Prostate gland (tissue), 2 donors: ENCODE measurements at regions not wholly inside any gene's neighbourhood (a gene's known extent, or its start where the extent isn't known, plus 50 kb on each side); places are given as distances from the start of the nearest gene placed in this dataset.

Experiments
- CTCF ChIP-seq, 4 experiments: fragments of 200-600 bp in 2 of 4; fragments of 450-650 bp in 2 of 4; sonication (generic) in 2 of 4; IDR thresholded peaks; 1 replicate in 3 of 4; 2 replicates in 1 of 4; pipeline ENCODE4 v1.5.1; 2016 to 2019; ENCODE audit warnings: antibody characterized with exemption in 4 of 4, mild to moderate bottlenecking in 2 of 4, moderate library complexity in 2 of 4
- POLR2A ChIP-seq: fragments of 450-650 bp; IDR thresholded peaks from one replicate; pipeline ENCODE4 v1.6.1; 2016; ENCODE audit warnings: antibody characterized with exemption, mild to moderate bottlenecking
- POLR2AphosphoS5 ChIP-seq: sonication (generic); formaldehyde crosslinking; IDR thresholded peaks from one replicate; pipeline ENCODE4 v1.6.1; 2017; ENCODE audit warnings: antibody characterized with exemption

- TF ChIP-seq POLR2AphosphoS5: no peak
- no peak for TF ChIP-seq CTCF (IDR thresholded peaks at IDR 0.05)
- no peak for TF ChIP-seq POLR2A
Measured at GRCh38 chr10:59124187-59124586, 52.3 kb upstream of the PHYHIPL start.
